OCI-LY3 (cell line): ENCODE measurements at regions not wholly inside any gene's neighbourhood (a gene's known extent, or its start where the extent isn't known, plus 50 kb on each side); places are given as distances from the start of the nearest gene placed in this dataset.

ENCODE experiments used
- H2AFZ ChIP-seq: fragments of 200-600, 300-600 bp; shearing (Covaris generic); 2 replicates; pipeline ENCODE4 v1.6.0; 2014; ENCODE audit warnings: antibody characterized with exemption, low read depth, low read length
- H3K27ac ChIP-seq: fragments of 200-600, 300-600 bp; sonication (generic); 2 replicates; pipeline ENCODE4 v1.5.1; 2014; ENCODE audit warnings: mild to moderate bottlenecking, low read length, moderate library complexity, mixed read lengths
- H3K27me3 ChIP-seq: fragments of 200-600, 300-600 bp; sonication (generic); 2 replicates; pipeline ENCODE4 v1.6.1; 2014; ENCODE audit warnings: low read depth, low read length, mixed read lengths
- H3K36me3 ChIP-seq: fragments of 200-600, 300-600 bp; sonication (generic); replicated peaks from 2 replicates; pipeline ENCODE3; 2014; ENCODE audit warnings: low read depth, low read length, mixed read lengths
- H3K4me1 ChIP-seq: fragments of 300-600, 200-600 bp; sonication (generic); 2 replicates; pipeline ENCODE4 v1.6.1; 2014; ENCODE audit warnings: low read length, mixed read lengths
- H3K4me2 ChIP-seq: fragments of 200-600, 300-600 bp; sonication (generic); 2 replicates; pipeline ENCODE4 v1.6.1; 2014; ENCODE audit warnings: low read length, mixed read lengths
- H3K4me3 ChIP-seq: fragments of 300-600, 200-600 bp; sonication (generic); 2 replicates; pipeline ENCODE4 v1.5.1; 2014; ENCODE audit warnings: antibody characterized with exemption, mild to moderate bottlenecking, low read length, moderate library complexity
- H3K79me2 ChIP-seq: fragments of 300-600, 200-600 bp; shearing (Covaris generic); 2 replicates; pipeline ENCODE4 v1.6.1; 2014; ENCODE audit warnings: mild to moderate bottlenecking, low read length, mixed read lengths
- H3K9ac ChIP-seq: fragments of 300-600, 200-600 bp; shearing (Covaris generic); 2 replicates; pipeline ENCODE4 v1.6.0; 2014; ENCODE audit warnings: mild to moderate bottlenecking, low read length, moderate library complexity
- H3K9me3 ChIP-seq: fragments of 200-600, 300-600 bp; shearing (Covaris generic); 2 replicates; pipeline ENCODE4 v1.6.1; 2014; ENCODE audit warnings: low read length, mixed read lengths; ENCODE audit not compliant: insufficient read depth
- H4K20me1 ChIP-seq: fragments of 200-600, 300-600 bp; sonication (generic); 2 replicates; pipeline ENCODE4 v1.6.1; 2016; ENCODE audit warnings: low read length, mixed read lengths; ENCODE audit not compliant: insufficient read depth
- CTCF ChIP-seq: fragments of 200-600, 300-600 bp; sonication (generic); IDR thresholded peaks from 2 replicates; pipeline ENCODE4 v1.5.1; 2014; ENCODE audit warnings: antibody characterized with exemption, low read length, low read depth
- EZH2phosphoT487 ChIP-seq: fragments of 200-600 bp; shearing (Covaris generic); IDR thresholded peaks from 2 replicates; pipeline ENCODE4 v1.6.1; 2018; ENCODE audit warnings: antibody characterized with exemption, mixed run types, low read depth

GRCh38 chr16:63982110-63982509 lies 1139.8 kb downstream of the CDH11 start:
- H2AFZ ChIP-seq = no peak overlapping the region
- H3K36me3 ChIP-seq = no peaks in the 10 kb centered on the region
- no peaks in the 10 kb centered on the region for H3K79me2 ChIP-seq
- no peak for TF ChIP-seq CTCF
- TF ChIP-seq EZH2phosphoT487 = no peak
- H3K27me3 ChIP-seq = no peaks in the 10 kb centered on the region
- H3K9me3 ChIP-seq = no peaks in the 10 kb centered on the region
- no peak overlapping the region for H3K9ac ChIP-seq
- H3K27ac ChIP-seq = no peak overlapping the region
- no peak overlapping the region for H3K4me2 ChIP-seq
- no peaks in the 10 kb centered on the region for H4K20me1 ChIP-seq
- H3K4me1 ChIP-seq = no peaks in the 10 kb centered on the region
- H3K4me3 ChIP-seq = no peak overlapping the region

- H2AFZ ChIP-seq = no peak overlapping the region
- H3K36me3 ChIP-seq = no peaks in the 10 kb centered on the region
- H4K20me1 ChIP-seq = no peaks in the 10 kb centered on the region
- H3K27ac ChIP-seq = no peak overlapping the region
- no peaks in the 10 kb centered on the region for H3K4me1 ChIP-seq
- H3K9me3 ChIP-seq = no peaks in the 10 kb centered on the region
- no peak overlapping the region for H3K4me2 ChIP-seq
- no peaks in the 10 kb centered on the region for H3K79me2 ChIP-seq
- TF ChIP-seq EZH2phosphoT487 = no peak
- no peak for TF ChIP-seq CTCF
- no peak overlapping the region for H3K9ac ChIP-seq
- H3K4me3 ChIP-seq = no peak overlapping the region
- no peaks in the 10 kb centered on the region for H3K27me3 ChIP-seq
Observed at GRCh38 chr16:63981639-63982038, 1140.2 kb downstream of the CDH11 start.

GRCh38 chr16:63980763-63981162 lies 1141.1 kb downstream of the CDH11 start:
- H3K4me2 ChIP-seq = no peak overlapping the region
- no peak overlapping the region for H3K27ac ChIP-seq
- no peaks in the 10 kb centered on the region for H3K27me3 ChIP-seq
- no peak overlapping the region for H3K4me3 ChIP-seq
- no peaks in the 10 kb centered on the region for H4K20me1 ChIP-seq
- no peaks in the 10 kb centered on the region for H3K4me1 ChIP-seq
- no peaks in the 10 kb centered on the region for H3K79me2 ChIP-seq
- H3K9ac ChIP-seq = no peak overlapping the region
- no peaks in the 10 kb centered on the region for H3K36me3 ChIP-seq
- no peak for TF ChIP-seq CTCF
- no peak for TF ChIP-seq EZH2phosphoT487
- no peak overlapping the region for H2AFZ ChIP-seq
- no peaks in the 10 kb centered on the region for H3K9me3 ChIP-seq

- TF ChIP-seq EZH2phosphoT487 (no peak), CTCF (no peak)
- no peaks in the 10 kb centered on the region for H3K27me3 ChIP-seq
- H3K36me3 ChIP-seq = no peaks in the 10 kb centered on the region
- no peak overlapping the region for H3K4me2 ChIP-seq
- H3K4me1 ChIP-seq = no peaks in the 10 kb centered on the region
- no peak overlapping the region for H3K27ac ChIP-seq
- no peaks in the 10 kb centered on the region for H3K9me3 ChIP-seq
- no peaks in the 10 kb centered on the region for H4K20me1 ChIP-seq
- no peak overlapping the region for H3K9ac ChIP-seq
- no peaks in the 10 kb centered on the region for H3K79me2 ChIP-seq
- H3K4me3 ChIP-seq = no peak overlapping the region
- H2AFZ ChIP-seq = no peak overlapping the region
Observed at GRCh38 chr16:63978240-63978639, 1143.6 kb downstream of the CDH11 start.
